HEK293 (cell line): ENCODE measurements at regions not wholly inside any gene's neighbourhood (a gene's known extent, or its start where the extent isn't known, plus 50 kb on each side); places are given as distances from the start of the nearest gene placed in this dataset.

Source experiments
- CTCF ChIA-PET: fragments of 350-600 bp; formaldehyde crosslinking; extraction: SDS; loops from one replicate; lab custom pipeline; 2021; ENCODE audit warnings: antibody characterized with exemption; lab: Yijun Ruan, JAX
- POLR2A ChIA-PET: fragments of 300-600 bp; formaldehyde crosslinking; extraction: SDS; loops from one replicate; lab custom pipeline; 2020; ENCODE audit warnings: antibody characterized with exemption, inconsistent platforms; lab: Yijun Ruan, JAX
- H3K27ac ChIP-seq: fragments of 200-500 bp; sonication (Bioruptor generic); 2 replicates; pipeline ENCODE4 v1.5.1; 2014; ENCODE audit warnings: low read depth, low read length, control low read depth, inconsistent platforms; ENCODE audit errors: extremely low read depth
- H3K36me3 ChIP-seq, 2 experiments: fragments of 200-500 bp in 1 of 2; sonication (Bioruptor generic) in 1 of 2; 1 replicate in 1 of 2; 2 replicates in 1 of 2; pipeline ENCODE4 v1.5.1; 2014 to 2017; ENCODE audit warnings: inconsistent platforms in 2 of 2, low read length in 2 of 2; ENCODE audit not compliant: control insufficient read depth in 2 of 2, insufficient read depth in 1 of 2
- H3K4me1 ChIP-seq: fragments of 200-500 bp; sonication (Bioruptor generic); 2 replicates; pipeline ENCODE4 v1.5.1; 2014; ENCODE audit warnings: mild to moderate bottlenecking, low read length, inconsistent platforms; ENCODE audit not compliant: control insufficient read depth, insufficient read depth
- H3K4me3 ChIP-seq: 2 replicates; pipeline ENCODE4 v1.5.1; 2011; ENCODE audit warnings: low read depth, mild to moderate bottlenecking, control low read depth, low read length, moderate library complexity
- H3K9me3 ChIP-seq: fragments of 200-500 bp; sonication (Bioruptor generic); 2 replicates; pipeline ENCODE4 v1.5.1; 2014; ENCODE audit warnings: low read depth, low read length, inconsistent platforms; ENCODE audit not compliant: control insufficient read depth, insufficient read depth
- FEZF1 ChIP-seq: fragments of 450-650 bp; formaldehyde crosslinking; IDR thresholded peaks from 2 replicates; pipeline ENCODE4 v1.5.1; 2016; ENCODE audit warnings: missing biosample characterization, missing genetic modification characterization
- GFI1B ChIP-seq: fragments of 450-650 bp; formaldehyde crosslinking; IDR thresholded peaks from 2 replicates; pipeline ENCODE4 v1.5.1; 2016; ENCODE audit warnings: missing biosample characterization, missing genetic modification characterization
- GLI4 ChIP-seq: fragments of 450-650 bp; formaldehyde crosslinking; IDR thresholded peaks from 2 replicates; pipeline ENCODE4 v1.5.1; 2016; ENCODE audit warnings: missing biosample characterization, missing genetic modification characterization
- MEIS1 ChIP-seq: sonication (generic); formaldehyde crosslinking; IDR thresholded peaks from 2 replicates; pipeline ENCODE4 v1.8.1; 2022; ENCODE audit warnings: missing genetic modification reagents, mild to moderate bottlenecking, borderline replicate concordance
- MZF1 ChIP-seq: fragments of 450-650 bp; formaldehyde crosslinking; IDR thresholded peaks from 2 replicates; pipeline ENCODE4 v1.5.1; 2017; ENCODE audit warnings: missing biosample characterization, missing genetic modification characterization, borderline replicate concordance
- PRDM1 ChIP-seq: fragments of 450-650 bp; formaldehyde crosslinking; IDR thresholded peaks from 2 replicates; pipeline ENCODE4; 2016; ENCODE audit warnings: missing biosample characterization, missing genetic modification characterization
- PRDM10 ChIP-seq: fragments of 450-650 bp; formaldehyde crosslinking; IDR thresholded peaks from 2 replicates; pipeline ENCODE4 v1.5.1; 2016; ENCODE audit warnings: missing biosample characterization, missing genetic modification characterization
- SCRT2 ChIP-seq: fragments of 450-650 bp; formaldehyde crosslinking; IDR thresholded peaks from 2 replicates; pipeline ENCODE4 v1.5.1; 2016; ENCODE audit warnings: missing biosample characterization, missing genetic modification characterization
- SP2 ChIP-seq: fragments of 450-650 bp; formaldehyde crosslinking; IDR thresholded peaks from 2 replicates; pipeline ENCODE4 v1.5.1; 2016; ENCODE audit warnings: missing biosample characterization, missing genetic modification characterization
- SP7 ChIP-seq: fragments of 450-650 bp; formaldehyde crosslinking; IDR thresholded peaks from 2 replicates; pipeline ENCODE4 v1.5.1; 2016; ENCODE audit warnings: missing biosample characterization, missing genetic modification characterization
- TRIM28 ChIP-seq: IDR thresholded peaks from 2 replicates; pipeline ENCODE4 v1.6.1; 2011; ENCODE audit warnings: low read length, control low read depth, borderline replicate concordance
- ZBTB20 ChIP-seq: fragments of 450-650 bp; formaldehyde crosslinking; IDR thresholded peaks from 2 replicates; pipeline ENCODE4 v1.5.1; 2016; ENCODE audit warnings: missing biosample characterization, missing genetic modification characterization
- ZBTB48 ChIP-seq: fragments of 450-650 bp; formaldehyde crosslinking; IDR thresholded peaks from 2 replicates; pipeline ENCODE4 v1.5.1; 2016; ENCODE audit warnings: missing biosample characterization, missing genetic modification characterization
- ZFP37 ChIP-seq: fragments of 450-650 bp; formaldehyde crosslinking; IDR thresholded peaks from 2 replicates; pipeline ENCODE4 v1.5.1; 2016; ENCODE audit warnings: missing biosample characterization, missing genetic modification characterization
- ZFP69B ChIP-seq: fragments of 450-650 bp; formaldehyde crosslinking; IDR thresholded peaks from 2 replicates; pipeline ENCODE4 v1.5.1; 2016; ENCODE audit warnings: missing biosample characterization, missing genetic modification characterization
- ZNF146 ChIP-seq: fragments of 450-650 bp; formaldehyde crosslinking; IDR thresholded peaks from 2 replicates; pipeline ENCODE4 v1.5.1; 2016; ENCODE audit warnings: missing biosample characterization, missing genetic modification characterization
- ZNF184 ChIP-seq: fragments of 450-650 bp; IDR thresholded peaks from 2 replicates; pipeline ENCODE4 v1.5.1; 2018; ENCODE audit warnings: missing biosample characterization, mild to moderate bottlenecking, missing genetic modification characterization
- ZNF2 ChIP-seq: fragments of 450-650 bp; formaldehyde crosslinking; IDR thresholded peaks from 2 replicates; pipeline ENCODE4 v1.5.1; 2016; ENCODE audit warnings: missing biosample characterization, missing genetic modification characterization
- ZNF223 ChIP-seq: fragments of 450-650 bp; formaldehyde crosslinking; IDR thresholded peaks from 2 replicates; pipeline ENCODE4 v1.5.1; 2016; ENCODE audit warnings: missing biosample characterization, missing genetic modification characterization
- ZNF23 ChIP-seq: fragments of 450-650 bp; formaldehyde crosslinking; IDR thresholded peaks from 2 replicates; pipeline ENCODE4 v1.5.1; 2016; ENCODE audit warnings: missing biosample characterization, missing genetic modification characterization, borderline replicate concordance
- ZNF335 ChIP-seq: fragments of 450-650 bp; formaldehyde crosslinking; conservative IDR thresholded peaks from 2 replicates; pipeline ENCODE4 v1.5.1; 2016; ENCODE audit warnings: missing biosample characterization, missing genetic modification characterization
- ZNF366 ChIP-seq: fragments of 450-650 bp; formaldehyde crosslinking; conservative IDR thresholded peaks from 2 replicates; pipeline ENCODE4 v1.5.1; 2016; ENCODE audit warnings: missing biosample characterization, missing genetic modification characterization
- ZNF394 ChIP-seq: fragments of 450-650 bp; formaldehyde crosslinking; IDR thresholded peaks from 2 replicates; pipeline ENCODE4 v1.5.1; 2016; ENCODE audit warnings: missing biosample characterization, missing genetic modification characterization, mild to moderate bottlenecking, moderate library complexity, borderline replicate concordance
- ZNF416 ChIP-seq: fragments of 450-650 bp; formaldehyde crosslinking; IDR thresholded peaks from 2 replicates; pipeline ENCODE4 v1.5.1; 2016; ENCODE audit warnings: missing biosample characterization, missing genetic modification characterization
- ZNF501 ChIP-seq: fragments of 450-650 bp; formaldehyde crosslinking; IDR thresholded peaks from 2 replicates; pipeline ENCODE4 v1.5.1; 2016; ENCODE audit warnings: missing biosample characterization, missing genetic modification characterization
- ZNF530 ChIP-seq: fragments of 450-650 bp; formaldehyde crosslinking; IDR thresholded peaks from 2 replicates; pipeline ENCODE4 v1.5.1; 2016; ENCODE audit warnings: low read depth, missing biosample characterization, missing genetic modification characterization
- ZNF548 ChIP-seq: fragments of 450-650 bp; formaldehyde crosslinking; IDR thresholded peaks from 2 replicates; pipeline ENCODE4 v1.5.1; 2016; ENCODE audit warnings: missing biosample characterization, missing genetic modification characterization
- ZNF561 ChIP-seq: fragments of 450-650 bp; IDR thresholded peaks from 2 replicates; pipeline ENCODE4 v1.5.1; 2018; ENCODE audit warnings: missing biosample characterization, missing genetic modification characterization, borderline replicate concordance
- ZNF629 ChIP-seq: fragments of 450-650 bp; formaldehyde crosslinking; IDR thresholded peaks from 2 replicates; pipeline ENCODE4 v1.5.1; 2017; ENCODE audit warnings: missing biosample characterization, missing genetic modification characterization
- ZNF660 ChIP-seq: fragments of 450-650 bp; IDR thresholded peaks from 2 replicates; pipeline ENCODE4 v1.5.1; 2018; ENCODE audit warnings: missing biosample characterization, mild to moderate bottlenecking, missing genetic modification characterization
- ZNF707 ChIP-seq: fragments of 450-650 bp; formaldehyde crosslinking; IDR thresholded peaks from 2 replicates; pipeline ENCODE4 v1.5.1; 2016; ENCODE audit warnings: missing biosample characterization, missing genetic modification characterization
- ZNF747 ChIP-seq: fragments of 450-650 bp; formaldehyde crosslinking; IDR thresholded peaks from 2 replicates; pipeline ENCODE4 v1.5.1; 2016; ENCODE audit warnings: missing biosample characterization, missing genetic modification characterization
- TF ChIP-seq, protein P1 (sequence below): fragments of 450-650 bp; formaldehyde crosslinking; IDR thresholded peaks from 2 replicates; pipeline ENCODE4 v1.5.1; 2016; ENCODE audit warnings: missing biosample characterization, missing genetic modification characterization

DNA sequence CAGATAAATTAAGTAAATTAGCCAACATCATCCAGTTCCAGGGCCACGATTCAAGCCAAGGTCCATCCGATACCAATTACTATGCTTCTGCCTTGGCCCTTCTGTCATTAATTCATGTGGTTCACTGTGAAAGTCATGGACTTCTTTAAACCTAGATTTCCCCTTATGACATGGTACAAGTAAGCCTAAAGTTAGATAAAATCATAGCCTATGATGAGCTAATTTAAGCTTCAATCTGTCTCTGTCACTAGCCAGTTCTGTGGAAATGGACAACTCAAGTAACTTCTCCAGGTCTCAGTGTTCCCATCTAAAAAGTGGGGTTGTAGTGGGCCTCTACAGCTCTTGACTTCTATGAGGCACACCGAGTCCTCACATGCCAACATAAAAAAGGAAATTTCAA lies 225.5 kb upstream of the MARCKS start:
- H3K4me1 ChIP-seq, result peaks cover 9% of the 10 kb centered on the region

DNA sequence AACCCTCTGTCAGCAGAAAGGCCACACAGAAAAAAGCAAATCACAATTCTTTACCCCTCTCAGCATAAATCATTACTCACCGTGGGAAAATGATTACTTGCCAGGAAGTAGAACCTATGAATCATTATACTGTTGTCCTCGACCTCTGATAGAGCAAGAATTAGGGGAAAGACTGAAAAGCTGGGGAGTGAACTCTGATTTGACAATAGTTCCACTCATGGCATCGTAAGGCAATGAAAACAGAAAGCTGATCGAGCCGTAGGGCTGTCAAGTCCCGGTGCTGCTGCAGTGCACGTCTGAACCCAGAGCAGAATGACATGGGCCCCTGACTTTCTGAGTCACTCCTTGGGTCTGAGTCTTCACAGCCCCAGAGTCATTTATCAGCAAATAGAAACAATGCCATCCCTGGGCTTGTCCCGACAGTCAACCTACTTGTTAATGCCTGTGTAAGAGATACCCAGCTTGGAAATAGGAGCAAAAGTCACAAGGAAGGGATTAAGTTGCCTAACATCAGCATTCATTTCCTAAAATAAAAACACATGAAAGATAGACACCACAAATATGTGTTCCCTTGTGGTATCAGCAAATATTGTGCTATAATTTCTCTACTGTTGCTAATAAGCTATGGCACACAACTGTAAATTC lies 224.8 kb upstream of the MARCKS start:
- peaks cover 12% of the 10 kb centered on the region for H3K4me1 ChIP-seq
- CTCF ChIA-PET, result interaction anchor here (1.2 kb wide), 1 partner anchor 10 kb away, joined by 6 read pairs; no protein-coding TSS in a partner anchor
- POLR2A ChIA-PET, result interaction anchor here (0.7 to 1.4 kb wide), 3 partner anchors 32 to 586 kb away, joined by 3 to 6 read pairs (median 4); no protein-coding TSS in a partner anchor
- TF ChIP-seq MZF1 (tag by site-specific recombination) (0 out of 2 replicates have a peak, but pooled peaks have one; percentile 17), ZNF2 (tag by site-specific recombination) (0 out of 2 replicates have a peak, but pooled peaks have one; percentile 14), ZNF394 (tag by site-specific recombination) (0 out of 2 replicates have a peak, but pooled peaks have one; percentile 35), ZNF561 (tag by site-specific recombination) (0 out of 2 replicates have a peak, but pooled peaks have one; percentile 23), ZBTB20 (tag by site-specific recombination) (peak; percentile 34; the same call in 1 of the 2 replicates), ZNF416 (tag by site-specific recombination) (no peak), ZNF660 (peak; percentile 60; the same call in 1 of the 2 replicates), ZNF629 (peak; percentile 59), MEIS1 (CRISPR knock-in tag) (0 out of 2 replicates have a peak, but pooled peaks have one; percentile 10), ZNF530 (tag by site-specific recombination) (no peak), ZFP69B (tag by site-specific recombination) (0 out of 2 replicates have a peak, but pooled peaks have one; percentile 16), SCRT2 (tag by site-specific recombination) (peak; percentile 45), ZNF223 (tag by site-specific recombination) (no peak), ZNF23 (tag by site-specific recombination) (no peak), PRDM10 (tag by site-specific recombination) (0 out of 2 replicates have a peak, but pooled peaks have one; percentile 16), GFI1B (peak; percentile 49), SP2 (no peak), ZNF501 (tag by site-specific recombination) (no peak), ZNF335 (tag by site-specific recombination) (peak; percentile 42), ZNF184 (0 out of 2 replicates have a peak, but pooled peaks have one; percentile 24), PRDM1 (tag by site-specific recombination) (no peak), ZBTB48 (tag by site-specific recombination) (peak; percentile 81; the same call in 1 of the 2 replicates), TRIM28 (peak; percentile 35; the same call in 1 of the 2 replicates), ZFP37 (peak; percentile 28; the same call in 1 of the 2 replicates), ZNF366 (peak; percentile 52; the same call in 1 of the 2 replicates), FEZF1 (tag by site-specific recombination) (0 out of 2 replicates have a peak, but pooled peaks have one; percentile 6), GLI4 (no peak), SP7 (tag by site-specific recombination) (peak; percentile 90)
- TF ChIP-seq, protein P1, sequence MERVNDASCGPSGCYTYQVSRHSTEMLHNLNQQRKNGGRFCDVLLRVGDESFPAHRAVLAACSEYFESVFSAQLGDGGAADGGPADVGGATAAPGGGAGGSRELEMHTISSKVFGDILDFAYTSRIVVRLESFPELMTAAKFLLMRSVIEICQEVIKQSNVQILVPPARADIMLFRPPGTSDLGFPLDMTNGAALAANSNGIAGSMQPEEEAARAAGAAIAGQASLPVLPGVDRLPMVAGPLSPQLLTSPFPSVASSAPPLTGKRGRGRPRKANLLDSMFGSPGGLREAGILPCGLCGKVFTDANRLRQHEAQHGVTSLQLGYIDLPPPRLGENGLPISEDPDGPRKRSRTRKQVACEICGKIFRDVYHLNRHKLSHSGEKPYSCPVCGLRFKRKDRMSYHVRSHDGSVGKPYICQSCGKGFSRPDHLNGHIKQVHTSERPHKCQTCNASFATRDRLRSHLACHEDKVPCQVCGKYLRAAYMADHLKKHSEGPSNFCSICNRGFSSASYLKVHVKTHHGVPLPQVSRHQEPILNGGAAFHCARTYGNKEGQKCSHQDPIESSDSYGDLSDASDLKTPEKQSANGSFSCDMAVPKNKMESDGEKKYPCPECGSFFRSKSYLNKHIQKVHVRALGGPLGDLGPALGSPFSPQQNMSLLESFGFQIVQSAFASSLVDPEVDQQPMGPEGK, result peak; percentile 59; the same call in 1 of the 2 replicates

More for the DNA sequence above, 225.5 kb upstream of the MARCKS start:
- H3K4me3 ChIP-seq, result no peak overlapping the region
- CTCF ChIA-PET, result no interaction called here
- no peaks in the 10 kb centered on the region for H3K9me3 ChIP-seq
- POLR2A ChIA-PET, result interaction anchor here (1.0 to 1.4 kb wide), 2 partner anchors 32 to 227 kb away, joined by 3 to 6 read pairs; no protein-coding TSS in a partner anchor
- TF ChIP-seq ZNF184, result no peak
- TF ChIP-seq ZNF548 (tag by site-specific recombination), result no peak
- no peak for TF ChIP-seq ZNF747
- TF ChIP-seq ZNF146 (tag by site-specific recombination), result no peak
- TF ChIP-seq ZNF707 (tag by site-specific recombination), result no peak
- TF ChIP-seq, all 188 proteins: peak for 0
- no peak overlapping the region for H3K27ac ChIP-seq
- no peaks in the 10 kb centered on the region for H3K36me3 ChIP-seq

More for the DNA sequence above, 224.8 kb upstream of the MARCKS start:
- Histone ChIP-seq H3K4me3 (peak overlapping the region; percentile 8), H3K36me3 (no peaks in the 10 kb centered on the region), H3K9me3 (no peaks in the 10 kb centered on the region), H3K27ac (peak overlapping the region; percentile 20; the same call in 1 of the 2 replicates)
